Liver (tissue), 8 donors: ENCODE measurements at regions not wholly inside any gene's neighbourhood (a gene's known extent, or its start where the extent isn't known, plus 50 kb on each side); places are given as distances from the start of the nearest gene placed in this dataset.

Experiments used
- DNase-seq: peaks from one replicate; pipeline ENCODE4 v3.0.0-alpha.2; 2017; ENCODE audit warnings: low spot score
- H3K27ac ChIP-seq, 2 donors: one replicate each; pipeline ENCODE4 v1.7.0; 2013; ENCODE audit warnings: inconsistent platforms in 2 of 2, low read length in 2 of 2, control low read depth in 1 of 2, low read depth in 1 of 2, mild to moderate bottlenecking in 1 of 2
- H3K27me3 ChIP-seq, 4 donors: one replicate each; pipeline versions ENCODE4 v1.6.1 to v1.7.0; 2013; ENCODE audit warnings: low read length in 3 of 4, inconsistent platforms in 1 of 4, mild to moderate bottlenecking in 1 of 4, moderate library complexity in 1 of 4; ENCODE audit not compliant: control insufficient read depth in 4 of 4, insufficient read depth in 4 of 4
- H3K36me3 ChIP-seq, 4 donors: one replicate each; pipeline versions ENCODE4 v1.6.1 to v1.7.0; 2013; ENCODE audit warnings: low read length in 3 of 4, mild to moderate bottlenecking in 3 of 4, low read depth in 1 of 4, moderate library complexity in 1 of 4; ENCODE audit not compliant: control insufficient read depth in 4 of 4, insufficient read depth in 3 of 4
- H3K4me1 ChIP-seq, 4 donors: one replicate each; pipeline versions ENCODE4 v1.6.1 to v1.7.0; 2013; ENCODE audit warnings: low read length in 3 of 4, mild to moderate bottlenecking in 3 of 4, moderate library complexity in 1 of 4; ENCODE audit not compliant: control insufficient read depth in 4 of 4, insufficient read depth in 4 of 4
- H3K4me3 ChIP-seq, 3 donors: one replicate each; pipeline versions ENCODE4 v1.6.1 to v1.7.0; 2013; ENCODE audit warnings: low read length in 3 of 3, control low read depth in 1 of 3, low read depth in 1 of 3, mild to moderate bottlenecking in 1 of 3
- H3K9ac ChIP-seq, 2 donors: one replicate each; pipeline ENCODE4 v1.7.0; 2013; ENCODE audit warnings: low read length in 2 of 2, mild to moderate bottlenecking in 2 of 2, moderate library complexity in 2 of 2, control low read depth in 1 of 2, low read depth in 1 of 2
- H3K9me3 ChIP-seq, 4 donors: one replicate each; pipeline versions ENCODE4 v1.6.1 to v1.7.0; 2013; ENCODE audit warnings: low read length in 3 of 4; ENCODE audit not compliant: control insufficient read depth in 4 of 4
- ATF3 ChIP-seq: IDR thresholded peaks from 2 replicates; pipeline ENCODE4 v1.6.1; 2016; ENCODE audit warnings: antibody characterized with exemption
- CTCF ChIP-seq: fragments of 150-350 bp; IDR thresholded peaks from 2 replicates; pipeline ENCODE4 v1.5.1; 2017; ENCODE audit warnings: improper control_type of control experiment, low read depth, low read length; ENCODE audit not compliant: missing input control
- FOXA1 ChIP-seq: IDR thresholded peaks from 2 replicates; pipeline ENCODE4 v1.6.1; 2016; ENCODE audit warnings: antibody characterized with exemption
- FOXA2 ChIP-seq: IDR thresholded peaks from 2 replicates; pipeline ENCODE4 v1.6.1; 2016; ENCODE audit warnings: antibody characterized with exemption
- GABPA ChIP-seq, 2 donors: IDR thresholded peaks in 1 of 2; conservative IDR thresholded peaks in 1 of 2; 2 replicates each; pipeline ENCODE4 v1.6.1; 2016; ENCODE audit warnings: antibody characterized with exemption in 2 of 2, mild to moderate bottlenecking in 1 of 2, moderate library complexity in 1 of 2
- HNF4A ChIP-seq, 2 donors: conservative IDR thresholded peaks; 2 replicates each; pipeline ENCODE4 v1.6.1; 2016; ENCODE audit warnings: antibody characterized with exemption in 2 of 2, mild to moderate bottlenecking in 2 of 2
- HNF4G ChIP-seq: IDR thresholded peaks from 2 replicates; pipeline ENCODE4 v1.6.1; 2016; ENCODE audit warnings: antibody characterized with exemption
- JUND ChIP-seq, 2 donors: IDR thresholded peaks; 2 replicates each; pipeline ENCODE4 v1.6.1; 2016; ENCODE audit warnings: antibody characterized with exemption in 2 of 2
- RAD21 ChIP-seq, 2 donors: IDR thresholded peaks; 2 replicates each; pipeline ENCODE4 v1.6.1; 2016; ENCODE audit warnings: antibody characterized with exemption in 2 of 2, mild to moderate bottlenecking in 2 of 2
- REST ChIP-seq: IDR thresholded peaks from 2 replicates; pipeline ENCODE4 v1.6.1; 2016; ENCODE audit warnings: antibody characterized with exemption, mild to moderate bottlenecking
- RXRA ChIP-seq, 2 donors: IDR thresholded peaks; 2 replicates each; pipeline ENCODE4 v1.6.1; 2017 to 2018; ENCODE audit warnings: antibody characterized with exemption in 2 of 2, mild to moderate bottlenecking in 1 of 2
- SP1 ChIP-seq: IDR thresholded peaks from 2 replicates; pipeline ENCODE4 v1.6.1; 2018; ENCODE audit warnings: antibody characterized with exemption, mild to moderate bottlenecking
- ZBTB33 ChIP-seq: IDR thresholded peaks from 2 replicates; pipeline ENCODE4 v1.6.1; 2016; ENCODE audit warnings: antibody characterized with exemption
- WGBS: extraction: QIAGEN DNeasy Blood & Tissue Kit; methylation state at CpG from one replicate; pipeline ENCODE4 v1.1.7; 2013; 5-methylcytosine and 5-hydroxymethylcytosine counted together
- donor health status: healthy.
- donor health status: healthy.
- donor health status: healthy.
- donor health status: healthy.
- donor health status: healthy.

- no peak for TF ChIP-seq FOXA2
- TF ChIP-seq ATF3: no peak
- no peak for TF ChIP-seq SP1
- TF ChIP-seq CTCF: no peak
- no peak for TF ChIP-seq FOXA1
- TF ChIP-seq ZBTB33: no peak
- no peak for TF ChIP-seq HNF4G
- Histone ChIP-seq H3K4me1 (peaks cover 2 to 10% (median 9%) of the 10 kb centered on the region in 4 donors), H3K36me3 (no peaks in the 10 kb centered on the region), H3K9ac (no peak overlapping the region), H3K4me3 (no peak overlapping the region), H3K27ac (no peak overlapping the region), H3K9me3 (no peaks in the 10 kb centered on the region), H3K27me3 (peaks cover 0 to 2% (median 0%) of the 10 kb centered on the region in 4 donors)
- DNase-seq: no peak
- 96% methylated on average over 3 of the region's 3 CpGs for WGBS
These were observed 189.7 kb downstream of the BCAT1 start for GRCh38 chr12:24759155-24759554.

GRCh38 chr12:24756479-24757024 lies 192.3 kb downstream of the BCAT1 start:
- no peak for TF ChIP-seq REST
- no peak for TF ChIP-seq JUND (IDR thresholded peaks at IDR 0.05)
- TF ChIP-seq RAD21 (IDR thresholded peaks at IDR 0.05): no peak
- no peak for TF ChIP-seq HNF4A (conservative IDR thresholded peaks at IDR 0.05)
- TF ChIP-seq FOXA1: no peak
- TF ChIP-seq RXRA (IDR thresholded peaks at IDR 0.05): no peak
- no peak for TF ChIP-seq ATF3
- TF ChIP-seq CTCF: no peak
- TF ChIP-seq FOXA2: no peak
- TF ChIP-seq GABPA (IDR thresholded peaks at IDR 0.05 in 1 of 2, conservative IDR thresholded peaks at IDR 0.05 in 1 of 2): no peak
- TF ChIP-seq SP1: no peak
- Histone ChIP-seq H3K27ac (no peak overlapping the region), H3K27me3 (peaks cover 0 to 2% (median 0%) of the 10 kb centered on the region in 4 donors)

More at GRCh38 chr12:24756479-24757024, 192.3 kb downstream of the BCAT1 start:
- Histone ChIP-seq H3K36me3 (no peaks in the 10 kb centered on the region), H3K9me3 (no peaks in the 10 kb centered on the region), H3K9ac (no peak overlapping the region), H3K4me3 (no peak overlapping the region), H3K4me1 (peaks cover 4 to 13% (median 9%) of the 10 kb centered on the region in 4 donors)
- WGBS: 93% methylated on average over 3 of the region's 3 CpGs
- DNase-seq: no peak
